CD4-positive, alpha-beta T cell treated with Interleukin-12 subunit alpha and Interleukin-12 subunit beta, for 1 hour (primary cell): ENCODE measurements at regions not wholly inside any gene's neighbourhood (a gene's known extent, or its start where the extent isn't known, plus 50 kb on each side); places are given as distances from the start of the nearest gene placed in this dataset.
"Not testable (repeated sequence)": the region's sequence is repeated elsewhere in the genome, so short reads cannot be mapped to it uniquely, and the experiment has no call there.

Source experiments
- DNase-seq: peaks from one replicate; pipeline ENCODE4 v3.0.0-alpha.2; 2020

- DNase-seq, result no peak
Observed at GRCh38 chr12:73589220-73589619, 948.4 kb upstream of the ATXN7L3B start.

- no peak for DNase-seq
Observed at GRCh38 chr12:73598626-73599025, 939.0 kb upstream of the ATXN7L3B start.

GRCh38 chr12:73599268-73599667, 938.4 kb upstream of the ATXN7L3B start:
- no peak for DNase-seq

GRCh38 chr12:73605925-73606324, 931.7 kb upstream of the ATXN7L3B start:
- DNase-seq, result not testable (repeated sequence)

GRCh38 chr12:73612551-73612950, 925.1 kb upstream of the ATXN7L3B start:
- DNase-seq, result no peak

GRCh38 chr12:73623421-73623820, 914.2 kb upstream of the ATXN7L3B start:
- DNase-seq, result no peak

GRCh38 chr12:73625226-73625625, 912.4 kb upstream of the ATXN7L3B start:
- DNase-seq, result no peak

GRCh38 chr12:73629171-73629570, 908.5 kb upstream of the ATXN7L3B start:
- no peak for DNase-seq

- DNase-seq, result no peak
Observed at GRCh38 chr12:73629893-73630831, 907.5 kb upstream of the ATXN7L3B start.

- DNase-seq, result no peak
Observed at GRCh38 chr12:73632191-73632590, 905.4 kb upstream of the ATXN7L3B start.

- DNase-seq, result no peak
Observed at GRCh38 chr12:73632661-73633060, 905.0 kb upstream of the ATXN7L3B start.

GRCh38 chr12:73639397-73639796, 898.2 kb upstream of the ATXN7L3B start:
- DNase-seq, result not testable (repeated sequence)

GRCh38 chr12:73656375-73656774, 881.3 kb upstream of the ATXN7L3B start:
- no peak for DNase-seq

- DNase-seq, result no peak
Observed at GRCh38 chr12:73659802-73660201, 877.8 kb upstream of the ATXN7L3B start.

GRCh38 chr12:73665193-73665592, 872.4 kb upstream of the ATXN7L3B start:
- no peak for DNase-seq

- DNase-seq, result not testable (repeated sequence)
Observed at GRCh38 chr12:73671550-73671949, 866.1 kb upstream of the ATXN7L3B start.

GRCh38 chr12:73677520-73678291, 859.9 kb upstream of the ATXN7L3B start:
- no peak for DNase-seq

GRCh38 chr12:73678335-73678734, 859.3 kb upstream of the ATXN7L3B start:
- no peak for DNase-seq

- no peak for DNase-seq
Observed at GRCh38 chr12:73699318-73699717, 838.3 kb upstream of the ATXN7L3B start.

- no peak for DNase-seq
Observed at GRCh38 chr12:73714655-73715054, 823.0 kb upstream of the ATXN7L3B start.

- not testable (repeated sequence) for DNase-seq
Observed at GRCh38 chr12:73716143-73716542, 821.5 kb upstream of the ATXN7L3B start.

- no peak for DNase-seq
Observed at GRCh38 chr12:73719223-73719622, 818.4 kb upstream of the ATXN7L3B start.

GRCh38 chr12:73726881-73727280, 810.8 kb upstream of the ATXN7L3B start:
- no peak for DNase-seq

- no peak for DNase-seq
Observed at GRCh38 chr12:73731658-73732057, 806.0 kb upstream of the ATXN7L3B start.
